ENCODE measurements at regions not wholly inside any gene's neighbourhood (a gene's known extent, or its start where the extent isn't known, plus 50 kb on each side); places are given as distances from the start of the nearest gene placed in this dataset.
A peak's percentile ranks its signal among the peaks of the same experiment; 100 is the strongest.

GRCh38 chr10:111357859-111358258, 281.0 kb downstream of the ADRA2A start:
- no peak for DNase-seq

GRCh38 chr10:111360260-111360925, 283.6 kb downstream of the ADRA2A start:
- DNase-seq = peak; percentile 50

GRCh38 chr10:111367531-111367930, 290.7 kb downstream of the ADRA2A start:
- no peak for DNase-seq

- no peak for DNase-seq
Measured at GRCh38 chr10:111370101-111370500, 293.3 kb downstream of the ADRA2A start.

GRCh38 chr10:111373696-111374095, 296.9 kb downstream of the ADRA2A start:
- DNase-seq = no peak

GRCh38 chr10:111379534-111380187, 302.8 kb downstream of the ADRA2A start:
- no peak for DNase-seq

GRCh38 chr10:111384556-111384955, 307.7 kb downstream of the ADRA2A start:
- DNase-seq = no peak

GRCh38 chr10:111390813-111391563, 314.2 kb downstream of the ADRA2A start:
- no peak for DNase-seq

- no peak for DNase-seq
Measured at GRCh38 chr10:111392159-111392558, 315.3 kb downstream of the ADRA2A start.

- DNase-seq = no peak
Measured at GRCh38 chr10:111392910-111393309, 316.1 kb downstream of the ADRA2A start.

- no peak for DNase-seq
Measured at GRCh38 chr10:111410740-111411139, 333.9 kb downstream of the ADRA2A start.

GRCh38 chr10:111425459-111425858, 348.6 kb downstream of the ADRA2A start:
- no peak for DNase-seq

GRCh38 chr10:111429288-111430028, 352.6 kb downstream of the ADRA2A start:
- DNase-seq = no peak

GRCh38 chr10:111430070-111430469, 353.2 kb downstream of the ADRA2A start:
- no peak for DNase-seq

GRCh38 chr10:111432588-111432987, 355.8 kb downstream of the ADRA2A start:
- no peak for DNase-seq

GRCh38 chr10:111435871-111436270, 359.0 kb downstream of the ADRA2A start:
- DNase-seq = no peak

- no peak for DNase-seq
Measured at GRCh38 chr10:111439034-111439842, 362.4 kb downstream of the ADRA2A start.

GRCh38 chr10:111440501-111440900, 363.7 kb downstream of the ADRA2A start:
- no peak for DNase-seq

GRCh38 chr10:111445667-111446066, 368.8 kb downstream of the ADRA2A start:
- no peak for DNase-seq

- no peak for DNase-seq
Measured at GRCh38 chr10:111446966-111447365, 370.1 kb downstream of the ADRA2A start.

GRCh38 chr10:111452153-111452552, 375.3 kb downstream of the ADRA2A start:
- DNase-seq = no peak

GRCh38 chr10:111455776-111456426, 379.1 kb downstream of the ADRA2A start:
- DNase-seq = no peak
